Right cardiac atrium (tissue), 5 donors: ENCODE measurements at regions not wholly inside any gene's neighbourhood (a gene's known extent, or its start where the extent isn't known, plus 50 kb on each side); places are given as distances from the start of the nearest gene placed in this dataset.
A peak's percentile ranks its signal among the peaks of the same experiment; 100 is the strongest.

ENCODE experiments used
- ATAC-seq, 2 donors: fragments of 200-7000 bp; cut with Tn5 transposase; one replicate each; pipeline versions ENCODE4 v1.8.0 to v1.9.1; 2020; ENCODE audit warnings: moderate library complexity in 2 of 2, mild to moderate bottlenecking in 1 of 2
- DNase-seq, 3 donors: peaks; one replicate each; pipeline ENCODE4 v3.0.0-alpha.2; 2020
- H3K27ac ChIP-seq: one replicate; pipeline ENCODE4 v1.5.1; 2013; ENCODE audit warnings: mild to moderate bottlenecking, low read length, control low read depth, moderate library complexity
- H3K27me3 ChIP-seq: one replicate; pipeline ENCODE4 v1.6.1; 2013; ENCODE audit not compliant: control insufficient read depth, insufficient read depth
- H3K4me1 ChIP-seq: one replicate; pipeline ENCODE4 v1.6.1; 2013; ENCODE audit warnings: low read length; ENCODE audit not compliant: control insufficient read depth, insufficient read depth
- H3K4me3 ChIP-seq: one replicate; pipeline ENCODE4 v1.5.1; 2013; ENCODE audit warnings: low read length, control low read depth
- H3K9me3 ChIP-seq: one replicate; pipeline ENCODE4 v1.6.1; 2013; ENCODE audit warnings: low read length; ENCODE audit not compliant: control insufficient read depth
- WGBS: extraction: QIAGEN DNeasy Blood & Tissue Kit; methylation state at CpG from one replicate; pipeline ENCODE4 v1.1.7; 2013; 5-methylcytosine and 5-hydroxymethylcytosine counted together
- intact Hi-C, 4 donors: fragments of 100-400 bp; cut with DNase I; formaldehyde crosslinking; loops; one replicate each; pipeline versions ENCODE4 v1.11.0 to v1.14.0; 2022 to 2023
- donor health status: healthy with polysubstance abuse.
- donor health status: DM: no; HTN: yes; CAD: no.
- donor health status: DM: no; HTN: no; CAD: no.
- donor health status: DM: no; HTN: yes; CAD: no; lungs with severe emphysema.
- donor health status: DM: yes; HTN: yes; CAD: no.

GRCh38 chr14:76644855-76645518 lies 116.3 kb upstream of the VASH1 start:
- ATAC-seq (peak; percentile 52 to 56), DNase-seq (peak in 1 of 3 donors; percentile 54)
- no peak overlapping the region for H3K4me3 ChIP-seq
- intact Hi-C loops = loop anchor here in 2 of 4 donors (5.0 to 10.0 kb wide), 3 partner anchors 188 to 590 kb away; no protein-coding TSS in a partner anchor
- no peaks in the 10 kb centered on the region for H3K4me1 ChIP-seq
- WGBS = 27% methylated on average over 13 of the region's 13 CpGs
- no peak overlapping the region for H3K27ac ChIP-seq
- no peaks in the 10 kb centered on the region for H3K9me3 ChIP-seq
- no peaks in the 10 kb centered on the region for H3K27me3 ChIP-seq

- H3K9me3 ChIP-seq = no peaks in the 10 kb centered on the region
- H3K27me3 ChIP-seq = no peaks in the 10 kb centered on the region
- no peak overlapping the region for H3K4me3 ChIP-seq
- intact Hi-C loops = loop anchor here in 3 of 4 donors (2.0 to 10.0 kb wide), 4 partner anchors 190 to 593 kb away; no protein-coding TSS in a partner anchor
- DNase-seq (no peak), ATAC-seq (peak; percentile 60 to 70)
- 80% methylated on average over 7 of the region's 7 CpGs for whole genome bisulfite sequencing
- H3K4me1 ChIP-seq = no peaks in the 10 kb centered on the region
- H3K27ac ChIP-seq = no peak overlapping the region
These were observed 113.5 kb upstream of the VASH1 start for GRCh38 chr14:76647697-76648298.

- DNase-seq (no peak), ATAC-seq (no peak)
- 72% methylated on average over 3 of the region's 3 CpGs for WGBS
- Histone ChIP-seq H3K4me3 (no peak overlapping the region), H3K27me3 (no peaks in the 10 kb centered on the region), H3K27ac (no peak overlapping the region), H3K4me1 (no peaks in the 10 kb centered on the region), H3K9me3 (no peaks in the 10 kb centered on the region)
- intact Hi-C loops = no loop called here
These were observed 109.7 kb upstream of the VASH1 start for GRCh38 chr14:76651410-76652055.

GRCh38 chr14:76653875-76654572 lies 107.2 kb upstream of the VASH1 start:
- no peak overlapping the region for H3K4me3 ChIP-seq
- H3K27me3 ChIP-seq = no peaks in the 10 kb centered on the region
- no peak overlapping the region for H3K27ac ChIP-seq
- 79% methylated on average over 8 of the region's 8 CpGs for WGBS
- H3K4me1 ChIP-seq = no peaks in the 10 kb centered on the region
- DNase-seq (no peak), ATAC-seq (no peak)
- intact Hi-C loops = no loop called here
- no peaks in the 10 kb centered on the region for H3K9me3 ChIP-seq

GRCh38 chr14:76654573-76655108 lies 106.6 kb upstream of the VASH1 start:
- intact Hi-C loops = no loop called here
- Histone ChIP-seq H3K9me3 (no peaks in the 10 kb centered on the region), H3K4me3 (no peak overlapping the region), H3K27ac (no peak overlapping the region), H3K27me3 (no peaks in the 10 kb centered on the region), H3K4me1 (no peaks in the 10 kb centered on the region)
- WGBS = 50% methylated on average over 10 of the region's 10 CpGs
- DNase-seq (no peak), ATAC-seq (no peak)

- H3K4me1 ChIP-seq = no peaks in the 10 kb centered on the region
- H3K27me3 ChIP-seq = no peaks in the 10 kb centered on the region
- DNase-seq (no peak), ATAC-seq (no peak)
- H3K4me3 ChIP-seq = no peak overlapping the region
- H3K9me3 ChIP-seq = no peaks in the 10 kb centered on the region
- whole genome bisulfite sequencing = 70% methylated on average over 2 of the region's 2 CpGs
- H3K27ac ChIP-seq = no peak overlapping the region
- intact Hi-C loops = no loop called here
These were observed 105.9 kb upstream of the VASH1 start for GRCh38 chr14:76655331-76655730.

- Histone ChIP-seq H3K27ac (no peak overlapping the region), H3K4me1 (no peaks in the 10 kb centered on the region), H3K9me3 (no peaks in the 10 kb centered on the region), H3K27me3 (no peaks in the 10 kb centered on the region), H3K4me3 (no peak overlapping the region)
- WGBS = 94% methylated on average over 5 of the region's 5 CpGs
- no peak for ATAC-seq
- intact Hi-C loops = no loop called here
- DNase-seq = no peak
These were observed 104.7 kb upstream of the VASH1 start for GRCh38 chr14:76656592-76656991.

- no peak overlapping the region for H3K4me3 ChIP-seq
- no peaks in the 10 kb centered on the region for H3K9me3 ChIP-seq
- no peaks in the 10 kb centered on the region for H3K4me1 ChIP-seq
- H3K27me3 ChIP-seq = no peaks in the 10 kb centered on the region
- intact Hi-C loops = no loop called here
- no peak overlapping the region for H3K27ac ChIP-seq
- DNase-seq = no peak
- 92% methylated on average over 1 of the region's 1 CpG for WGBS
- ATAC-seq = no peak
These were observed 103.9 kb upstream of the VASH1 start for GRCh38 chr14:76657404-76657803.

GRCh38 chr14:76657846-76658245 lies 103.4 kb upstream of the VASH1 start:
- no peak for ATAC-seq

GRCh38 chr14:76662580-76662979 lies 98.7 kb upstream of the VASH1 start:
- no peaks in the 10 kb centered on the region for H3K9me3 ChIP-seq
- DNase-seq = no peak
- no peaks in the 10 kb centered on the region for H3K4me1 ChIP-seq
- intact Hi-C loops = no loop called here
- WGBS = 91% methylated on average over 4 of the region's 4 CpGs
- no peak overlapping the region for H3K4me3 ChIP-seq
- ATAC-seq = no peak
- no peaks in the 10 kb centered on the region for H3K27me3 ChIP-seq
- H3K27ac ChIP-seq = no peak overlapping the region

More at GRCh38 chr14:76657846-76658245, 103.4 kb upstream of the VASH1 start:
- intact Hi-C loops = no loop called here
- Histone ChIP-seq H3K27ac (no peak overlapping the region), H3K4me1 (no peaks in the 10 kb centered on the region), H3K4me3 (no peak overlapping the region), H3K27me3 (no peaks in the 10 kb centered on the region), H3K9me3 (no peaks in the 10 kb centered on the region)
- no peak for DNase-seq

- H3K27ac ChIP-seq = no peak overlapping the region
- no peaks in the 10 kb centered on the region for H3K4me1 ChIP-seq
- no peak overlapping the region for H3K4me3 ChIP-seq
- intact Hi-C loops = no loop called here
- ATAC-seq (no peak), DNase-seq (no peak)
- 65% methylated on average over 4 of the region's 4 CpGs for WGBS
- no peaks in the 10 kb centered on the region for H3K27me3 ChIP-seq
- H3K9me3 ChIP-seq = no peaks in the 10 kb centered on the region
These were observed 96.5 kb upstream of the VASH1 start for GRCh38 chr14:76664790-76665189.
